Activated T-cell treated with anti-CD3 and anti-CD28 coated beads, Interleukin-2, amount 50 U/mL, for 24 hours (primary cell): ENCODE measurements at regions not wholly inside any gene's neighbourhood (a gene's known extent, or its start where the extent isn't known, plus 50 kb on each side); places are given as distances from the start of the nearest gene placed in this dataset.
"Not testable (repeated sequence)": the region's sequence is repeated elsewhere in the genome, so short reads cannot be mapped to it uniquely, and the experiment has no call there.

Experiments
- DNase-seq: peaks from one replicate; pipeline ENCODE4 v3.0.0-alpha.2; 2020
- H3K27ac Mint-ChIP-seq: 2 replicates; pipeline ENCODE4 v1.8.0; 2020; ENCODE audit warnings: mild to moderate bottlenecking, mixed read lengths
- H3K27me3 Mint-ChIP-seq: 2 replicates; pipeline ENCODE4 v1.8.0; 2020; ENCODE audit warnings: mixed read lengths
- H3K36me3 Mint-ChIP-seq: 2 replicates; pipeline ENCODE4 v1.8.0; 2020; ENCODE audit warnings: low read depth, mixed read lengths
- H3K4me1 Mint-ChIP-seq: 2 replicates; pipeline ENCODE4 v1.8.0; 2020; ENCODE audit warnings: low read depth, mixed read lengths
- H3K4me3 Mint-ChIP-seq: 2 replicates; pipeline ENCODE4 v1.8.0; 2020; ENCODE audit warnings: mild to moderate bottlenecking, moderate library complexity, mixed read lengths
- H3K9me3 Mint-ChIP-seq: 2 replicates; pipeline ENCODE4 v1.8.0; 2020; ENCODE audit warnings: mixed read lengths

GRCh38 chr6:169918954-169919549 is 167.6 kb downstream of the ERMARD start:
- peaks cover 2% of the 10 kb centered on the region for H3K9me3 Mint-ChIP-seq
- no peak for DNase-seq
- H3K4me1 Mint-ChIP-seq: peaks cover 6% of the 10 kb centered on the region
- H3K27ac Mint-ChIP-seq: no peak overlapping the region
- H3K27me3 Mint-ChIP-seq: peaks cover 33% of the 10 kb centered on the region
- no peaks in the 10 kb centered on the region for H3K36me3 Mint-ChIP-seq
- H3K4me3 Mint-ChIP-seq: no peak overlapping the region

GRCh38 chr6:169918239-169918953 is 167.0 kb downstream of the ERMARD start:
- peaks cover 2% of the 10 kb centered on the region for H3K9me3 Mint-ChIP-seq
- H3K4me3 Mint-ChIP-seq: no peak overlapping the region
- no peaks in the 10 kb centered on the region for H3K36me3 Mint-ChIP-seq
- no peak for DNase-seq
- H3K4me1 Mint-ChIP-seq: peaks cover 9% of the 10 kb centered on the region
- no peak overlapping the region for H3K27ac Mint-ChIP-seq
- peaks cover 37% of the 10 kb centered on the region for H3K27me3 Mint-ChIP-seq

- Mint-ChIP-seq H3K4me3 (no peak overlapping the region), H3K36me3 (no peaks in the 10 kb centered on the region), H3K27ac (no peak overlapping the region), H3K27me3 (peaks cover 44% of the 10 kb centered on the region), H3K9me3 (peaks cover 2% of the 10 kb centered on the region), H3K4me1 (peaks cover 15% of the 10 kb centered on the region)
- DNase-seq: no peak
These were observed 165.7 kb downstream of the ERMARD start for GRCh38 chr6:169917153-169917552.

- DNase-seq: no peak
- Mint-ChIP-seq H3K27ac (no peak overlapping the region), H3K4me1 (peaks cover 9% of the 10 kb centered on the region), H3K4me3 (no peak overlapping the region), H3K27me3 (peaks cover 34% of the 10 kb centered on the region), H3K36me3 (no peaks in the 10 kb centered on the region), H3K9me3 (peaks cover 2% of the 10 kb centered on the region)
These were observed 164.5 kb downstream of the ERMARD start for GRCh38 chr6:169915769-169916550.

GRCh38 chr6:169913745-169914144 is 162.3 kb downstream of the ERMARD start:
- DNase-seq, H3K36me3 Mint-ChIP-seq, H3K4me1 Mint-ChIP-seq, H3K4me3 Mint-ChIP-seq, H3K27ac Mint-ChIP-seq, H3K9me3 Mint-ChIP-seq: not testable (repeated sequence)
- peaks cover 28% of the 10 kb centered on the region for H3K27me3 Mint-ChIP-seq

GRCh38 chr6:169913096-169913638 is 161.7 kb downstream of the ERMARD start:
- Mint-ChIP-seq H3K9me3 (peaks cover 2% of the 10 kb centered on the region), H3K27ac (no peak overlapping the region), H3K36me3 (no peaks in the 10 kb centered on the region), H3K4me1 (peaks cover 9% of the 10 kb centered on the region), H3K4me3 (no peak overlapping the region), H3K27me3 (peaks cover 22% of the 10 kb centered on the region)
- no peak for DNase-seq

- Mint-ChIP-seq H3K9me3 (peaks cover 2% of the 10 kb centered on the region), H3K4me3 (no peak overlapping the region), H3K36me3 (no peaks in the 10 kb centered on the region), H3K27ac (no peak overlapping the region), H3K4me1 (peaks cover 9% of the 10 kb centered on the region), H3K27me3 (peaks cover 22% of the 10 kb centered on the region)
- no peak for DNase-seq
These were observed 161.1 kb downstream of the ERMARD start for GRCh38 chr6:169912266-169913095.

- Mint-ChIP-seq H3K4me3 (no peak overlapping the region), H3K36me3 (no peaks in the 10 kb centered on the region), H3K27ac (no peak overlapping the region), H3K9me3 (no peaks in the 10 kb centered on the region), H3K27me3 (peaks cover 17% of the 10 kb centered on the region), H3K4me1 (peaks cover 9% of the 10 kb centered on the region)
- DNase-seq: no peak
These were observed 160.1 kb downstream of the ERMARD start for GRCh38 chr6:169911264-169912263.

- peaks cover 9% of the 10 kb centered on the region for H3K4me1 Mint-ChIP-seq
These were observed 157.7 kb downstream of the ERMARD start for GRCh38 chr6:169909113-169909512.

GRCh38 chr6:169908403-169908933 is 157.0 kb downstream of the ERMARD start:
- H3K36me3 Mint-ChIP-seq: no peaks in the 10 kb centered on the region
- no peak overlapping the region for H3K27ac Mint-ChIP-seq
- H3K27me3 Mint-ChIP-seq: peaks cover 7% of the 10 kb centered on the region
- DNase-seq: no peak
- H3K9me3 Mint-ChIP-seq: no peaks in the 10 kb centered on the region
- H3K4me1 Mint-ChIP-seq: peaks cover 6% of the 10 kb centered on the region
- H3K4me3 Mint-ChIP-seq: no peak overlapping the region

More at GRCh38 chr6:169909113-169909512, 157.7 kb downstream of the ERMARD start:
- Mint-ChIP-seq H3K27me3 (peaks cover 11% of the 10 kb centered on the region), H3K4me3 (no peak overlapping the region), H3K27ac (no peak overlapping the region), H3K9me3 (no peaks in the 10 kb centered on the region), H3K36me3 (no peaks in the 10 kb centered on the region)
- DNase-seq: no peak

GRCh38 chr6:169907419-169908115 is 156.1 kb downstream of the ERMARD start:
- Mint-ChIP-seq H3K27me3 (peaks cover under 1% of the 10 kb centered on the region), H3K4me1 (no peaks in the 10 kb centered on the region), H3K36me3 (no peaks in the 10 kb centered on the region), H3K27ac (no peak overlapping the region), H3K9me3 (no peaks in the 10 kb centered on the region), H3K4me3 (no peak overlapping the region)
- no peak for DNase-seq

GRCh38 chr6:169906688-169907418 is 155.4 kb downstream of the ERMARD start:
- DNase-seq: no peak
- Mint-ChIP-seq H3K27ac (no peak overlapping the region), H3K27me3 (no peaks in the 10 kb centered on the region), H3K4me3 (no peak overlapping the region), H3K4me1 (no peaks in the 10 kb centered on the region), H3K9me3 (no peaks in the 10 kb centered on the region), H3K36me3 (no peaks in the 10 kb centered on the region)
